GM12872 (cell line): ENCODE measurements at regions not wholly inside any gene's neighbourhood (a gene's known extent, or its start where the extent isn't known, plus 50 kb on each side); places are given as distances from the start of the nearest gene placed in this dataset.

Experiments used
- CTCF ChIP-seq: IDR thresholded peaks from 3 replicates; pipeline ENCODE4 v1.5.1; 2011; ENCODE audit warnings: low read depth, mild to moderate bottlenecking, low read length, moderate library complexity; ENCODE audit not compliant: insufficient read depth

DNA sequence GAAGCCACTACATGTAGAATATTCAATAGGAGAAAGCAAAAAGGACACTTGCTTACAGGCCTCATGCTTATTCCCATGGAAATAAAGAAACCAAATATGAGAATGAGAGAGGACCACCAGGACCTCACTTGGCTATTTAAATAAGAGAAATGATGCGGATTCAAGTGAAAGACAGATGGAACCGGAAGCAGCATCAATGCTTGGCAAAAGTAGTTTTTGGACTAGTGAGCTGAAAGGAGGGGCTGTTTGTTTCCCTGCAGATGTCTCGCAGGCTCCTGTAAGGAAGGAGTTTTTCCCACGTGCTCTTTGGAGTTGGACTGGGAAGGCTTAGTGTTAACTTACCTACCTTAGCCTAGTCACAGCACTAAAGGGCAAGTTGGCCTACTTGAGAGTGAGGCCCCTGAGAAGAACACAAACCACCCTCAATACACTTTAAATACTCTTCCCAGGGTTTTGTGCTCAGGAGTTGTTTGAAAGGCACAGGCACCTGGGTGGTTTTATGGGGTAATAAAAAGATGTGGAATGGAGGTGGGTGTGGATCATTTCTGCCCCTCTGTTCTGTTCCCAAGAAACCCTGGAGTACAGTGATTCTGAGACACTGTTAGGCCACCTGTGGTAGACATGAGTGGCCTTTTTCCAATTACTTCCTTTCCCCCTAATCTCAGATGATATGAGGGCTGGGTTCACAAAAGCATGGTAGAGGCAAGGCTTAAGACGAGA, 113.3 kb upstream of the C1GALT1C1 start:
- no peak for TF ChIP-seq CTCF

- no peak for TF ChIP-seq CTCF
Observed at GRCh38 chrX:120741452-120741851, 111.6 kb upstream of the C1GALT1C1 start.

DNA sequence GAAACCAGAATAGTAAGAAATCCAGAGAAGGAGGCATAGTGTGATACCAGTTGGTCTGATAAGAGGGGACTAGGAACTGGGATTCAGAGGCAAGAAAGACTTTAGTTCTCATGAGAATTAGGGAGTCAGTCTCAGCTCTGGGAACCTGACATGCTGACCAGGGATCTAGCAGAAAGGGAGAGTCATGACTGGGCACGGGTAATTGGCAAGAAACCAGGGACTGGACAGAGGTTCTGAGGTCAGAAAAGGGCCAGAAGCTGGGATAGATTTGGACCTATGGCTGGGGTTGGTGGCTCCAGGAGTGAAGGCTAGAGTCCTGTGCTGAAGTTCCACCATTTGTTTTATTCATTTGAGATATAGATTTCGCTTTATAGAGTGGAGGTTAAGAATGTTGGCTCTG, 110.2 kb upstream of the C1GALT1C1 start:
- TF ChIP-seq CTCF: no peak

GRCh38 chrX:120739300-120739699, 109.4 kb upstream of the C1GALT1C1 start:
- TF ChIP-seq CTCF: no peak

DNA sequence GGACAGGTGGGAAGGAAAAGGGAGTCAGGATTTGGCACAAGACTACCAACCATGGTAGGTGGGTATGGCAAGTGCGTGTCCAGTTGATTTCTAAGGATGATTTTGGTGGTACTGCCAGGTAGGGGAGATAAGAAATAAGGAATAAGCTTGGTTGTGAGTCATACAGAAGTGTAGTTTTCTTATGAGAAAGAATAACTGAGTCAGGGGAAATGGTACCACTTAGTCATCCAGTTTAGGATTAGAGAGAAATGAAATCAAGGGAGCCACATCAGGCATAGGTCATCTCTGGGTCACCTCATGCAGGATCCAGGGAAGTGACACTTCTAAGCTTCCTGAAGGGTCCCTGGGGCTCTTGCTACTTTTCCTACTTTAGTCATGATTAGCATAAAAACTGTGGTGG, 107.1 kb upstream of the C1GALT1C1 start:
- no peak for TF ChIP-seq CTCF

- no peak for TF ChIP-seq CTCF
Observed at GRCh38 chrX:120735966-120736365, 106.1 kb upstream of the C1GALT1C1 start.

DNA sequence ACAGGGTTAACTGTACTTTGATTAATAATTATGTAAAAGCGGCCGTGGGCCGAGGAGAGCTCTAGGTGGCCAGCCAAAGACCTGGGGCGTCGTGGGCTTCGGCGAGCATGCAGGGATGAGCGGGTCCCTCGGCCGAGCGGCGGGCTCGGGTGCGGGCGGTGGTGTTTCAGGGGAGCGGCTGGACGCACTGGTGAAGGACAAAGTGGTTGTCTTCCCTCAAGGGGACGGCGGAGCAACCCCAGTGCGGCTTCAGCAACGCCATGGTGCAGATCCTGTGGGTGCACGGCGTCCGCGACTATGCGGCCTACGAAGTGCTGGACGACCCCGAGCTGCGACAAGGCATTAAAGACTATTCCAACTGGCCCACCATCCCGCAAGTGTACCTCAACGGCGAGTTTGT, 103.0 kb upstream of the C1GALT1C1 start:
- TF ChIP-seq CTCF: no peak

DNA sequence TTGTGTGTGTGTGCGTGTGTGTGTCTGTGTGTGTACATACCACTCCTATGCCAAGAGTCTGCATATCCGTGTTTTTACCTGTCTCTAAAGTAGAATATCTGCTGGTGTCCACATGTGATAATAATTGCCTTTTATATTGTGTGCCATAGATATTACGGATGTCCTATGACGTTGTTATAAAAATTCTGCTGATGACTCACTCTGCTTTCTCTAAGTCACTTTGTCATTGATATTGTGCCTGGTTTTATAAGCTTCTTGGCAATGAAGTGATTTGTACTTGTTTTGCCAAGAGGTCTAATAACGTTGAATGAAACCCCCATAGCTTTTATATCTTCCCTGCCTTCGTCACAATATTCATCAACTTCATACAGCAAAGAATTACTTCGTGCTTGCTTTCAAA, 102.6 kb upstream of the C1GALT1C1 start:
- TF ChIP-seq CTCF: no peak
